ENCODE measurements at regions not wholly inside any gene's neighbourhood (a gene's known extent, or its start where the extent isn't known, plus 50 kb on each side); places are given as distances from the start of the nearest gene placed in this dataset.

DNA sequence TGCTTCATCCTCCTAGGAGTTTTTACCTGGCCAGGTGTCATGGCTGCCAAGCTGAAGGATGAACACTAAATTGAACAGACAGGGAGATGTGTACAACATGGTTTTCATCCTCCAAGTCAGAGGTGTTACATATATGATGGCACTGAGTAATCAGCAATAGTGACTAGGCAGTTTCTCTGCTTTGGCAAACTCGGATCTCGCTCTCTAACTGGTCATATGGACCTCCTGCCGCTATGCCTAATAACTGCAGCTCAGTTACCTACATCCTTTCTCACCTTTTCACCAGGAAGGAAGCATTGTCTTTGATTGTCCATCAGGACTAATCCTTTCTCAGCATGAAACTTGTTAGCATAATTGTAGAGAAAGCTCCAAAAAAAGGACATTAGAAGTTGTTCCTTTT, 175.9 kb upstream of the PLSCR5 start:
- TF ChIP-seq, protein P1, sequence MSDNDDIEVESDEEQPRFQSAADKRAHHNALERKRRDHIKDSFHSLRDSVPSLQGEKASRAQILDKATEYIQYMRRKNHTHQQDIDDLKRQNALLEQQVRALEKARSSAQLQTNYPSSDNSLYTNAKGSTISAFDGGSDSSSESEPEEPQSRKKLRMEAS (IDR thresholded peaks at IDR 0.05; ENCODE audit: low read depth, low read length) = no peak
- TF ChIP-seq, protein P2, sequence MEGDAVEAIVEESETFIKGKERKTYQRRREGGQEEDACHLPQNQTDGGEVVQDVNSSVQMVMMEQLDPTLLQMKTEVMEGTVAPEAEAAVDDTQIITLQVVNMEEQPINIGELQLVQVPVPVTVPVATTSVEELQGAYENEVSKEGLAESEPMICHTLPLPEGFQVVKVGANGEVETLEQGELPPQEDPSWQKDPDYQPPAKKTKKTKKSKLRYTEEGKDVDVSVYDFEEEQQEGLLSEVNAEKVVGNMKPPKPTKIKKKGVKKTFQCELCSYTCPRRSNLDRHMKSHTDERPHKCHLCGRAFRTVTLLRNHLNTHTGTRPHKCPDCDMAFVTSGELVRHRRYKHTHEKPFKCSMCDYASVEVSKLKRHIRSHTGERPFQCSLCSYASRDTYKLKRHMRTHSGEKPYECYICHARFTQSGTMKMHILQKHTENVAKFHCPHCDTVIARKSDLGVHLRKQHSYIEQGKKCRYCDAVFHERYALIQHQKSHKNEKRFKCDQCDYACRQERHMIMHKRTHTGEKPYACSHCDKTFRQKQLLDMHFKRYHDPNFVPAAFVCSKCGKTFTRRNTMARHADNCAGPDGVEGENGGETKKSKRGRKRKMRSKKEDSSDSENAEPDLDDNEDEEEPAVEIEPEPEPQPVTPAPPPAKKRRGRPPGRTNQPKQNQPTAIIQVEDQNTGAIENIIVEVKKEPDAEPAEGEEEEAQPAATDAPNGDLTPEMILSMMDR (IDR thresholded peaks at IDR 0.05; ENCODE audit: low read depth, low read length) = no peak
